Endothelial cell (in vitro differentiated cells): ENCODE measurements at regions not wholly inside any gene's neighbourhood (a gene's known extent, or its start where the extent isn't known, plus 50 kb on each side); places are given as distances from the start of the nearest gene placed in this dataset.

Experiments used
- DNase-seq: peaks from one replicate; pipeline ENCODE4 v3.0.0; 2021; ENCODE audit warnings: low spot score
- H3K27ac Mint-ChIP-seq: one replicate; pipeline ENCODE4 v1.8.0; 2021; ENCODE audit warnings: mixed read lengths, inconsistent platforms; ENCODE audit not compliant: unreplicated experiment
- H3K27me3 Mint-ChIP-seq: one replicate; pipeline ENCODE4 v1.8.0; 2021; ENCODE audit warnings: mild to moderate bottlenecking, moderate library complexity, mixed read lengths, inconsistent platforms; ENCODE audit not compliant: unreplicated experiment
- H3K36me3 Mint-ChIP-seq: one replicate; pipeline ENCODE4 v1.8.0; 2021; ENCODE audit warnings: mild to moderate bottlenecking, low read depth, mixed read lengths, inconsistent platforms; ENCODE audit not compliant: unreplicated experiment
- H3K4me1 Mint-ChIP-seq: one replicate; pipeline ENCODE4 v1.8.0; 2021; ENCODE audit warnings: mild to moderate bottlenecking, mixed read lengths, inconsistent platforms; ENCODE audit not compliant: unreplicated experiment
- H3K4me3 Mint-ChIP-seq: one replicate; pipeline ENCODE4 v1.8.0; 2021; ENCODE audit warnings: mild to moderate bottlenecking, mixed read lengths, inconsistent platforms; ENCODE audit not compliant: unreplicated experiment
- H3K9me3 Mint-ChIP-seq: one replicate; pipeline ENCODE4 v1.8.0; 2021; ENCODE audit warnings: mixed read lengths, inconsistent platforms; ENCODE audit not compliant: unreplicated experiment
- TF ChIP-seq, protein P1 (sequence below): fragments of 200-600 bp; sonication (generic); IDR thresholded peaks from one replicate; pipeline ENCODE4 v1.5.0; 2021; ENCODE audit warnings: antibody characterized with exemption; ENCODE audit not compliant: unreplicated experiment

- Mint-ChIP-seq H3K9me3 (peaks cover 47% of the 10 kb centered on the region), H3K4me3 (no peak overlapping the region), H3K4me1 (no peaks in the 10 kb centered on the region), H3K27me3 (peaks cover 18% of the 10 kb centered on the region), H3K27ac (no peak overlapping the region), H3K36me3 (peaks cover 38% of the 10 kb centered on the region)
- DNase-seq, result no peak
- TF ChIP-seq, protein P1, sequence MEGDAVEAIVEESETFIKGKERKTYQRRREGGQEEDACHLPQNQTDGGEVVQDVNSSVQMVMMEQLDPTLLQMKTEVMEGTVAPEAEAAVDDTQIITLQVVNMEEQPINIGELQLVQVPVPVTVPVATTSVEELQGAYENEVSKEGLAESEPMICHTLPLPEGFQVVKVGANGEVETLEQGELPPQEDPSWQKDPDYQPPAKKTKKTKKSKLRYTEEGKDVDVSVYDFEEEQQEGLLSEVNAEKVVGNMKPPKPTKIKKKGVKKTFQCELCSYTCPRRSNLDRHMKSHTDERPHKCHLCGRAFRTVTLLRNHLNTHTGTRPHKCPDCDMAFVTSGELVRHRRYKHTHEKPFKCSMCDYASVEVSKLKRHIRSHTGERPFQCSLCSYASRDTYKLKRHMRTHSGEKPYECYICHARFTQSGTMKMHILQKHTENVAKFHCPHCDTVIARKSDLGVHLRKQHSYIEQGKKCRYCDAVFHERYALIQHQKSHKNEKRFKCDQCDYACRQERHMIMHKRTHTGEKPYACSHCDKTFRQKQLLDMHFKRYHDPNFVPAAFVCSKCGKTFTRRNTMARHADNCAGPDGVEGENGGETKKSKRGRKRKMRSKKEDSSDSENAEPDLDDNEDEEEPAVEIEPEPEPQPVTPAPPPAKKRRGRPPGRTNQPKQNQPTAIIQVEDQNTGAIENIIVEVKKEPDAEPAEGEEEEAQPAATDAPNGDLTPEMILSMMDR, result no peak
Observed at GRCh38 chr22:47281126-47282106, 519.0 kb downstream of the TBC1D22A start.

DNA sequence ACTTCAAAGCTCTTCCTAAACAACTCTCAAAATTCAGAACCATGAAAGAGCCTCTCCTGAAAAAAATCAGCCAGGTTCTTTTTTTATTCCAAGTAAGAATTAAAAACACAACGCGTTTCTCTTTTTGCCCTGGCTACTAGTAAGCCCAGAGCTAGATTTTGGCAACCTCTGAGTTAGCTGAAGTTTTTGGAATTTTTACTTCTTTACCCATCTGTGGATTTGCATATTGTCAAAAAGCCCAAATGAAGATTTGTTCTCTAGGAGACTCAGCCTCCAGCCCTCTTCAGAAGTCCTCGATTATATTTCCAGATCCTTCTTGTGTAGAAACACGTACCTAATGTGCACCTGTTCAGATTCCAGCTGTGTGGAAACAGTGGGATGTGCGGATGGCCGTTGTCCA, 517.9 kb downstream of the TBC1D22A start:
- Mint-ChIP-seq H3K27me3 (peaks cover 14% of the 10 kb centered on the region), H3K9me3 (peaks cover 51% of the 10 kb centered on the region), H3K4me3 (no peak overlapping the region), H3K27ac (no peak overlapping the region), H3K4me1 (no peaks in the 10 kb centered on the region), H3K36me3 (peaks cover 41% of the 10 kb centered on the region)
- no peak for DNase-seq
- TF ChIP-seq, protein P1, result no peak

- no peak for DNase-seq
- TF ChIP-seq, protein P1, result no peak
- Mint-ChIP-seq H3K4me3 (no peak overlapping the region), H3K27me3 (peaks cover 13% of the 10 kb centered on the region), H3K4me1 (no peaks in the 10 kb centered on the region), H3K27ac (no peak overlapping the region), H3K36me3 (peaks cover 40% of the 10 kb centered on the region), H3K9me3 (peaks cover 51% of the 10 kb centered on the region)
Observed at GRCh38 chr22:47279746-47280145, 517.3 kb downstream of the TBC1D22A start.

DNA sequence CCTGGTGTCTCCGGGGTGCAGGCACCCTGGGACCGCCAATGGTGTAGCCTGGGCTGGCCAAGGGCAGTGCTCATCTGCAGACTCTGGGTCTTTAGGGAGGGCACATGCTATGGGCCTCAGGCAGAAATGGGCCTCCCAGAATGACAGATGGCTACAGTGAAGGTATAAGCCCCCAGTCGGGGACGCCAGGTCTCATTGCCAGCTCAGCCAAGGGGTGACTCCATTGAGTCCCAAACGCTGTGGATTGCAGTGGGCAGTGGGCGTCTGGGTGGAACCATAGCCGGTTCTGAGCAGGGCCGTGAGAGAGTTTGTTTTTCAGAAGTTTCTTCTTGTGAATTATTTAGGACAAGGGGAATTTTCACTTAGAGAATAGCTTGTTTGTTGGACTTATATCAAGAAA, 516.9 kb downstream of the TBC1D22A start:
- no peak overlapping the region for H3K27ac Mint-ChIP-seq
- no peak overlapping the region for H3K4me3 Mint-ChIP-seq
- H3K36me3 Mint-ChIP-seq, result peaks cover 42% of the 10 kb centered on the region
- TF ChIP-seq, protein P1, result no peak
- no peaks in the 10 kb centered on the region for H3K4me1 Mint-ChIP-seq
- no peak for DNase-seq
- peaks cover 13% of the 10 kb centered on the region for H3K27me3 Mint-ChIP-seq
- peaks cover 52% of the 10 kb centered on the region for H3K9me3 Mint-ChIP-seq

GRCh38 chr22:47278655-47279054, 516.2 kb downstream of the TBC1D22A start:
- no peak overlapping the region for H3K27ac Mint-ChIP-seq
- peaks cover 42% of the 10 kb centered on the region for H3K36me3 Mint-ChIP-seq
- no peaks in the 10 kb centered on the region for H3K4me1 Mint-ChIP-seq
- peaks cover 13% of the 10 kb centered on the region for H3K27me3 Mint-ChIP-seq
- DNase-seq, result no peak
- TF ChIP-seq, protein P1, result no peak
- H3K4me3 Mint-ChIP-seq, result no peak overlapping the region
- peaks cover 52% of the 10 kb centered on the region for H3K9me3 Mint-ChIP-seq
